GM12891 (cell line): ENCODE measurements at regions not wholly inside any gene's neighbourhood (a gene's known extent, or its start where the extent isn't known, plus 50 kb on each side); places are given as distances from the start of the nearest gene placed in this dataset.
"Not testable (repeated sequence)": the region's sequence is repeated elsewhere in the genome, so short reads cannot be mapped to it uniquely, and the experiment has no call there.

Source experiments
- POLR2A ChIP-seq: IDR thresholded peaks from 2 replicates; pipeline ENCODE4 v1.6.1; 2011; ENCODE audit warnings: low read depth, low read length, control low read depth
- POLR2AphosphoS5 ChIP-seq: IDR thresholded peaks from 2 replicates; pipeline ENCODE4 v1.6.1; 2011; ENCODE audit warnings: low read depth, low read length, control low read depth

DNA sequence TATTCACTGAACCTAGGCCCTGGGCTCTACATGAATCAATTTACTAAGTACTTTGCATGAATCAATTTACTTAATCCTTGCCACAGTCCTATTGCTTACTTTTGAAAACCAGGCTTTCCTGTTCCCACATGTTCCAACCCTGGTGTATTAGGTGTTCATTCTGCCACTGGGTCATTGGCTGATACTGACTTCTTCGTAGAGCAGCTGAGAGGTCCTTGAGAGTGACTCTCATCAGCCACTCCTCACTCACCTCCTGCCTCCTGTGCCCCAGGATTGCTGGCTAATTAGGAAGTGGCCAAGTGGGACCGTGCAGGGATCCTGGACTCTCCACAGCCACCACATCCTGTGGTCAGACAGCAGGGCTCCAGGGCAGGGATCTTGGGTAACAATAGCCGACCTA lies 172.7 kb upstream of the CXorf66 start:
- TF ChIP-seq POLR2A, POLR2AphosphoS5: not testable (repeated sequence)
